K562 (cell line): ENCODE measurements at regions not wholly inside any gene's neighbourhood (a gene's known extent, or its start where the extent isn't known, plus 50 kb on each side); places are given as distances from the start of the nearest gene placed in this dataset.

Experiments used
- ATAC-seq: fragments of 200-7000 bp; cut with Tn5 transposase; 3 replicates; pipeline ENCODE4 v1.9.1; 2020; ENCODE audit warnings: moderate library complexity
- BruUV-seq: library from RNA; stranded (reverse); fragments of 400-500 nt; replicated peaks from 2 replicates; lab custom pipeline; 2021; lab: Mats Ljungman, UMichigan
- CTCF ChIA-PET: fragments of 300-600 bp; formaldehyde crosslinking; extraction: SDS; loops from one replicate; lab custom pipeline; 2021; ENCODE audit warnings: low intra/inter-chr PET ratio; lab: Yijun Ruan, JAX
- POLR2A ChIA-PET: fragments of 300-600, 350-650 bp; sonication (Branson Sonifier 250); formaldehyde crosslinking; extraction: SDS; loops from one replicate; lab custom pipeline; 2021; ENCODE audit warnings: antibody characterized with exemption, inconsistent platforms; lab: Yijun Ruan, JAX
- DNase-seq, 4 experiments: peaks; one replicate each; pipeline versions ENCODE4 v3.0.0 to v3.0.0-alpha.2; 2011 to 2018; ENCODE audit warnings: low spot score in 3 of 4, mixed read lengths in 3 of 4; ENCODE audit errors: extremely low read depth in 1 of 4
- FAIRE-seq: peaks from 2 replicates; lab custom pipeline; 2011; peaks lifted over from hg19 to GRCh38; lab: Jason Lieb, UNC
- H2AFZ ChIP-seq: 2 replicates; pipeline ENCODE4 v1.6.0; 2011; ENCODE audit warnings: low read depth, low read length, control low read depth, inconsistent platforms
- H3K27ac ChIP-seq: fragments of 200-600 bp; 3 replicates; pipeline ENCODE4 v1.8.0; 2011; ENCODE audit warnings: low read depth, mild to moderate bottlenecking, control low read depth, inconsistent platforms, low read length, moderate library complexity, mixed read lengths; ENCODE audit errors: extremely low read depth
- H3K27me3 ChIP-seq, 2 experiments: fragments of 300-600 bp in 1 of 2; 2 replicates in 1 of 2; 3 replicates in 1 of 2; pipeline versions ENCODE4 v1.6.0 to v1.8.0; 2011; ENCODE audit warnings: inconsistent platforms in 2 of 2, low read length in 2 of 2, mild to moderate bottlenecking in 1 of 2, mixed read lengths in 1 of 2, moderate library complexity in 1 of 2; ENCODE audit not compliant: control insufficient read depth in 2 of 2, insufficient read depth in 2 of 2
- H3K36me3 ChIP-seq: fragments of 300-600 bp; 3 replicates; pipeline ENCODE4 v1.8.0; 2011; ENCODE audit warnings: mild to moderate bottlenecking, low read length, inconsistent platforms; ENCODE audit not compliant: control insufficient read depth, insufficient read depth
- H3K4me1 ChIP-seq, 2 experiments: fragments of 200-600 bp in 1 of 2; replicated peaks in 1 of 2; 2 replicates in 1 of 2; 3 replicates in 1 of 2; pipeline versions ENCODE4 v1.5.1 to v1.8.0; 2011; ENCODE audit warnings: inconsistent platforms in 2 of 2, low read length in 2 of 2, mild to moderate bottlenecking in 1 of 2, mixed read lengths in 1 of 2, moderate library complexity in 1 of 2; ENCODE audit not compliant: control insufficient read depth in 2 of 2, insufficient read depth in 2 of 2
- H3K4me2 ChIP-seq: 2 replicates; pipeline ENCODE4 v1.6.1; 2011; ENCODE audit warnings: low read length, control low read depth, inconsistent platforms, mixed read lengths; ENCODE audit not compliant: insufficient read depth
- H3K4me3 ChIP-seq: fragments of 200-600 bp; sonication (generic), shearing (Covaris generic); 2 replicates; pipeline ENCODE4 v1.5.1; 2016; ENCODE audit warnings: control low read depth, inconsistent platforms
- H3K79me2 ChIP-seq: fragments of 200-600 bp; 3 replicates; pipeline ENCODE4 v1.8.0; 2011; ENCODE audit warnings: low read length, inconsistent platforms; ENCODE audit not compliant: control insufficient read depth, insufficient read depth
- H3K9ac ChIP-seq, 2 experiments: 2 replicates each; pipeline versions ENCODE4 v1.6.0 to v1.6.1; 2011; ENCODE audit warnings: low read depth in 2 of 2, low read length in 2 of 2, control low read depth in 1 of 2, inconsistent platforms in 1 of 2, mild to moderate bottlenecking in 1 of 2, mixed read lengths in 1 of 2; ENCODE audit not compliant: insufficient read depth in 1 of 2
- H3K9me1 ChIP-seq: one replicate; pipeline ENCODE4 v1.6.0; 2011; ENCODE audit warnings: inconsistent platforms, mild to moderate bottlenecking, low read length, moderate library complexity; ENCODE audit not compliant: control insufficient read depth, insufficient read depth
- H3K9me3 ChIP-seq: replicated peaks from 2 replicates; pipeline ENCODE4 v1.5.1; 2011; ENCODE audit warnings: low read depth, low read length, inconsistent platforms; ENCODE audit not compliant: control insufficient read depth, insufficient read depth
- H4K20me1 ChIP-seq: replicated peaks from 2 replicates; pipeline ENCODE4 v1.6.1; 2011; ENCODE audit warnings: low read length, inconsistent platforms, mixed read lengths; ENCODE audit not compliant: control insufficient read depth, insufficient read depth
- CLOCK ChIP-seq: fragments of 250-450 bp; sonication (Bioruptor Pico); IDR thresholded peaks from 2 replicates; pipeline ENCODE4 v1.4.0; 2020; ENCODE audit warnings: mild to moderate bottlenecking, moderate library complexity, borderline replicate concordance
- FOXM1 ChIP-seq, 2 experiments: fragments of 450-650 bp in 1 of 2; sonication (generic) in 1 of 2; formaldehyde crosslinking in 1 of 2; IDR thresholded peaks; 2 replicates each; pipeline versions ENCODE4 v1.6.1 to v1.9.0; 2017 to 2022; ENCODE audit warnings: low read depth in 2 of 2, mild to moderate bottlenecking in 2 of 2, missing genetic modification reagents in 1 of 2, moderate library complexity in 1 of 2
- HSF4 ChIP-seq: fragments of 250-450 bp; sonication (Bioruptor Pico); IDR thresholded peaks from 2 replicates; pipeline ENCODE4 v2.1.2; 2022; ENCODE audit warnings: mild to moderate bottlenecking, moderate library complexity, borderline replicate concordance
- L3MBTL2 ChIP-seq: fragments of 450-650 bp; IDR thresholded peaks from 2 replicates; pipeline ENCODE4 v1.6.1; 2016; ENCODE audit warnings: mild to moderate bottlenecking, moderate library complexity
- PKNOX1 ChIP-seq: fragments of 450-650 bp; IDR thresholded peaks from 2 replicates; pipeline ENCODE4 v1.6.1; 2016
- POLR2H ChIP-seq: IDR thresholded peaks from 2 replicates; pipeline ENCODE4 v1.6.1; 2016; ENCODE audit warnings: missing genetic modification characterization, low read depth, mild to moderate bottlenecking, control low read depth, missing compliant biosample characterization, moderate library complexity
- TCFL5 ChIP-seq: fragments of 250-450 bp; sonication (Bioruptor Pico); conservative IDR thresholded peaks from 2 replicates; pipeline ENCODE4 v1.6.1; 2021; ENCODE audit warnings: mild to moderate bottlenecking, moderate library complexity, matching md5 sums
- WGBS: fragments of 100-300 bp; shearing (Covaris generic); methylation state at CpG from one replicate; pipeline ENCODE4 v1.1.6; 2016; ENCODE audit warnings: low coverage, mixed read lengths; ENCODE audit not compliant: insufficient coverage; ENCODE audit errors: missing lambda C conversion rate; 5-methylcytosine and 5-hydroxymethylcytosine counted together
- in situ Hi-C: fragments of 300-500 bp; cut with MboI; formaldehyde crosslinking; loops from 4 replicates; pipeline ENCODE4 v1.15.0; 2018; ENCODE audit warnings: inconsistent platforms, mixed read lengths
- intact Hi-C: fragments of 100-400 bp; cut with micrococcal nuclease; formaldehyde crosslinking; loops from 2 replicates; pipeline ENCODE4 v1.14.2; 2022

- intact Hi-C loops: no loop called here
- Histone ChIP-seq H3K4me2 (no peak overlapping the region), H3K9me3 (0 out of 2 replicates have a peak, but pooled peaks cover 2% of the 10 kb centered on the region), H2AFZ (no peak overlapping the region), H3K36me3 (no peaks in the 10 kb centered on the region), H4K20me1 (no peaks in the 10 kb centered on the region), H3K27me3 (no peaks in the 10 kb centered on the region), H3K79me2 (no peaks in the 10 kb centered on the region), H3K4me1 (no peaks in the 10 kb centered on the region), H3K9me1 (no peaks in the 10 kb centered on the region), H3K9ac (no peak overlapping the region), H3K27ac (no peak overlapping the region), H3K4me3 (no peak overlapping the region)
- ChIA-PET CTCF (interaction anchor here (0.5 kb wide), 2 partner anchors 33 to 565 kb away, joined by 3 read pairs; no protein-coding TSS in a partner anchor), POLR2A (no interaction called here)
- WGBS: 1% methylated on average over 6 of the region's 6 CpGs
- ATAC-seq (no peak), FAIRE-seq (no peak), DNase-seq (no peak)
- no TSS peak for BruUV-seq
- in situ Hi-C loops: no loop called here
- TF ChIP-seq POLR2H (tag): no peak
- no peak for TF ChIP-seq PKNOX1
- TF ChIP-seq HSF4: no peak
- no peak for TF ChIP-seq FOXM1 (IDR thresholded peaks at IDR 0.05; ENCODE audit: low read depth)
- TF ChIP-seq FOXM1 (CRISPR knock-in tag; IDR thresholded peaks at IDR 0.05; ENCODE audit: low read depth): no peak
- TF ChIP-seq CLOCK (CRISPR knock-in tag): no peak
- no peak for TF ChIP-seq L3MBTL2
- TF ChIP-seq TCFL5: no peak
Observed at GRCh38 chr4:45324455-45325417, 598.4 kb upstream of the GNPDA2 start.
